ENCODE measurements at regions not wholly inside any gene's neighbourhood (a gene's known extent, or its start where the extent isn't known, plus 50 kb on each side); places are given as distances from the start of the nearest gene placed in this dataset.

DNA sequence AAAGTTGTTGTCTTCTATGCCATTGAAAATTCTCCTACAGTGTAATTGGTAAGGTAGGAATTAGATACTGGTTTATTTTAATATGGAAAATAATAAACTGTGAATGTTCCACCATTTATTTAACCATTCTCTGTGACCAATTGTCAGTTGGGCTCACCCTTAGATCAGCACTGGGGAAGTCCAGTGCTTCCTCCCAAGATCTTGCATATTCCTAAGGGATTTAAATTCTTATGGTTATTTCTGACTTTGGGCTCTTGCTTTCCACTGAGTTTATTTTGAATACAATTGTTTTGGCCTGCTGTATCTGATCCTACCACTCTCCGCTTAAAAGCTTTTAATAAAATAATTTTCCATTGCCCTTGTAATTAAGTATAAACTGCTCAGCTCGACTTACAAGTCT is 137.4 kb downstream of the OR2K2 start:
- TF ChIP-seq, protein P1, sequence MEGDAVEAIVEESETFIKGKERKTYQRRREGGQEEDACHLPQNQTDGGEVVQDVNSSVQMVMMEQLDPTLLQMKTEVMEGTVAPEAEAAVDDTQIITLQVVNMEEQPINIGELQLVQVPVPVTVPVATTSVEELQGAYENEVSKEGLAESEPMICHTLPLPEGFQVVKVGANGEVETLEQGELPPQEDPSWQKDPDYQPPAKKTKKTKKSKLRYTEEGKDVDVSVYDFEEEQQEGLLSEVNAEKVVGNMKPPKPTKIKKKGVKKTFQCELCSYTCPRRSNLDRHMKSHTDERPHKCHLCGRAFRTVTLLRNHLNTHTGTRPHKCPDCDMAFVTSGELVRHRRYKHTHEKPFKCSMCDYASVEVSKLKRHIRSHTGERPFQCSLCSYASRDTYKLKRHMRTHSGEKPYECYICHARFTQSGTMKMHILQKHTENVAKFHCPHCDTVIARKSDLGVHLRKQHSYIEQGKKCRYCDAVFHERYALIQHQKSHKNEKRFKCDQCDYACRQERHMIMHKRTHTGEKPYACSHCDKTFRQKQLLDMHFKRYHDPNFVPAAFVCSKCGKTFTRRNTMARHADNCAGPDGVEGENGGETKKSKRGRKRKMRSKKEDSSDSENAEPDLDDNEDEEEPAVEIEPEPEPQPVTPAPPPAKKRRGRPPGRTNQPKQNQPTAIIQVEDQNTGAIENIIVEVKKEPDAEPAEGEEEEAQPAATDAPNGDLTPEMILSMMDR (IDR thresholded peaks at IDR 0.05), result no peak
- no peak for TF ChIP-seq ZFX (IDR thresholded peaks at IDR 0.05; ENCODE audit: borderline replicate concordance)
